ENCODE measurements at regions not wholly inside any gene's neighbourhood (a gene's known extent, or its start where the extent isn't known, plus 50 kb on each side); places are given as distances from the start of the nearest gene placed in this dataset.

GRCh38 chr3:69439643-69440270 lies 53.9 kb upstream of the FRMD4B start:
- peak; percentile 74 for TF ChIP-seq CTCF (IDR thresholded peaks at IDR 0.05; ENCODE audit: borderline replicate concordance, extremely low read depth, low read length, poor library complexity, severe bottlenecking)
- no peak for TF ChIP-seq EZH2 (IDR thresholded peaks at IDR 0.05; ENCODE audit: borderline replicate concordance, low read depth, low read length, severe bottlenecking)

All from DND-41 (cell line).